K562 (cell line): ENCODE measurements at regions not wholly inside any gene's neighbourhood (a gene's known extent, or its start where the extent isn't known, plus 50 kb on each side); places are given as distances from the start of the nearest gene placed in this dataset.
A peak's percentile ranks its signal among the peaks of the same experiment; 100 is the strongest.

Source experiments
- CHD2 ChIP-seq: IDR thresholded peaks from 2 replicates; pipeline ENCODE4 v1.6.1; 2011; ENCODE audit warnings: low read depth, low read length
- FOXA1 ChIP-seq: fragments of 450-650 bp; IDR thresholded peaks from 2 replicates; pipeline ENCODE4 v1.6.1; 2016; ENCODE audit warnings: mild to moderate bottlenecking, borderline replicate concordance
- GABPB1 ChIP-seq: sonication (generic); formaldehyde crosslinking; IDR thresholded peaks from 2 replicates; pipeline ENCODE4 v1.8.0; 2022; ENCODE audit warnings: mild to moderate bottlenecking, missing genetic modification reagents
- HDAC2 ChIP-seq: fragments of 450-650 bp; IDR thresholded peaks from 2 replicates; pipeline ENCODE4 v1.6.1; 2016; ENCODE audit warnings: mild to moderate bottlenecking
- JUND ChIP-seq, 2 experiments: IDR thresholded peaks; 2 replicates in 1 of 2; 3 replicates in 1 of 2; pipeline ENCODE4 v1.6.1; 2011; ENCODE audit warnings: borderline replicate concordance in 2 of 2, low read depth in 2 of 2, low read length in 2 of 2, improper control_type of control experiment in 1 of 2, missing biosample characterization in 1 of 2, missing genetic modification characterization in 1 of 2, missing genetic modification reagents in 1 of 2
- NCOA6 ChIP-seq: fragments of 450-650 bp; IDR thresholded peaks from 2 replicates; pipeline ENCODE4 v1.6.1; 2017; ENCODE audit warnings: mild to moderate bottlenecking
- NCOR1 ChIP-seq: fragments of 450-650 bp; IDR thresholded peaks from 2 replicates; pipeline ENCODE4 v1.6.1; 2016; ENCODE audit warnings: mild to moderate bottlenecking, moderate library complexity
- NFIC ChIP-seq: fragments of 450-650 bp; IDR thresholded peaks from 2 replicates; pipeline ENCODE4 v1.6.1; 2017; ENCODE audit warnings: mild to moderate bottlenecking, inconsistent platforms
- POLR2H ChIP-seq: IDR thresholded peaks from 2 replicates; pipeline ENCODE4 v1.6.1; 2016; ENCODE audit warnings: missing genetic modification characterization, low read depth, mild to moderate bottlenecking, control low read depth, missing compliant biosample characterization, moderate library complexity
- RBFOX2 ChIP-seq: fragments of 200-400 bp; formaldehyde crosslinking; IDR thresholded peaks from 2 replicates; pipeline ENCODE4 v1.6.1; 2017; ENCODE audit warnings: low read depth, mild to moderate bottlenecking, low read length, moderate library complexity
- RFX1 ChIP-seq: fragments of 450-650 bp; IDR thresholded peaks from 2 replicates; pipeline ENCODE4 v1.6.1; 2016; ENCODE audit warnings: mild to moderate bottlenecking, moderate library complexity
- SP1 ChIP-seq: sonication (generic); formaldehyde crosslinking; IDR thresholded peaks from 2 replicates; pipeline ENCODE4 v1.8.1; 2022; ENCODE audit warnings: mild to moderate bottlenecking, missing genetic modification reagents
- TRIM24 ChIP-seq, 2 experiments: fragments of 450-650 bp; IDR thresholded peaks; 2 replicates each; pipeline ENCODE4 v1.6.1; 2016
- ZSCAN32 ChIP-seq: fragments of 450-650 bp; formaldehyde crosslinking; IDR thresholded peaks from 2 replicates; pipeline ENCODE4 v1.4.0; 2020; ENCODE audit warnings: mild to moderate bottlenecking, moderate library complexity
- TF ChIP-seq, protein P1 (sequence below): fragments of 450-650 bp; IDR thresholded peaks from 2 replicates; pipeline ENCODE4 v1.6.1; 2016; ENCODE audit warnings: mild to moderate bottlenecking
- TF ChIP-seq, protein P2 (sequence below): fragments of 450-650 bp; formaldehyde crosslinking; IDR thresholded peaks from 2 replicates; pipeline ENCODE4 v1.4.0; 2022; ENCODE audit warnings: mild to moderate bottlenecking, moderate library complexity
- TF ChIP-seq, protein P3 (sequence below): fragments of 250-450 bp; sonication (Bioruptor Pico); IDR thresholded peaks from 2 replicates; pipeline ENCODE4 v1.8.0; 2022; ENCODE audit warnings: inconsistent platforms
- TF ChIP-seq, protein P4 (sequence below), 2 experiments: fragments of 450-650 bp; conservative IDR thresholded peaks; 2 replicates each; pipeline ENCODE4 v1.6.1; 2017; ENCODE audit warnings: mild to moderate bottlenecking in 2 of 2, moderate library complexity in 2 of 2
- TF ChIP-seq, protein P5 (sequence below): fragments of 200-400 bp; formaldehyde crosslinking; IDR thresholded peaks from 2 replicates; pipeline ENCODE4 v1.6.1; 2017; ENCODE audit warnings: mild to moderate bottlenecking, low read depth, low read length, moderate library complexity

DNA sequence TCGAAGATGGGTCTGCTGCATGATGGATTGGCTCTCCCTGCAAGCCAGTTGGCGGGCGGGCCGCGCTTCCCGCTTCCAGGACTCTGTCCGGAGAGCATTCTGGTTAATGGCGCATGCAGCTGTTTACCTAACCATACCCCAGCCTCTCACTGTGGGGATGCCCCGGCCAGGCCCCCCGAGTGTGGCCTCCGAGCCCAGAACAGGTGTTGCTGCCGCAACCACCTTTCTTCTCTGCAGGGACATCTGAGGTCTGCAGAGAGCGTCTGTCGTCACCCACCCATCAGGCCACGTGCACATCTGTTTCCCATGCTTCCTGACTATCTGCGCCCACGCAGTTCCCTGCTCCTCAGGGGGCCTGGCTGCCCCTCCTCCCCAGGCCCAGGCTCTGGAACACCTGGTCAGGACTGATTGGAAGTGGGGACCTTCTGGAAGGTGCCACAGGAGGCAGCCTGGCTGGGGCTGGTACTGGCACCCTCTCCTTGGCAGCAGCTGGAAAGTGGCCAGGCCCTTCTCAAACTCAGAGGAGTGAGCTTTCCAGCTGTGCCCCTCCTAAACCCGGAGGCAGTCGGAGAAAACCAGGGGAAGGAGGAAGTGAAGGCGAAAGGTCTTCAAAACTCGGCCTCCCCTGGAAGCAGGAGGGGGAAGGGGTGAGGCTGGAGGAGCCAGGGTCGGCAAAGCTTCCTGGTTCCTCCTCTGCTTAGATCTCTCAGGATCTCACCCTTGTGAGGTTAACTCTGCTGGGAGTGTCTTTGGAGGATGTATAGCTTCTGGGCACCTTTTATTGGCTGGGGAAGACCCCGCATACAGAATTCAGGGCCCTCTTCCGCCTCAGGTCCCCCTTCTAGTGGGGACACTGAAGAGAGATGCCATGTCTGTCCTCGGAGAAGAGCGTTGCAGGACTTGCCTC, 64.5 kb upstream of the CIBAR2 start (continued):
- TF ChIP-seq, protein P1, sequence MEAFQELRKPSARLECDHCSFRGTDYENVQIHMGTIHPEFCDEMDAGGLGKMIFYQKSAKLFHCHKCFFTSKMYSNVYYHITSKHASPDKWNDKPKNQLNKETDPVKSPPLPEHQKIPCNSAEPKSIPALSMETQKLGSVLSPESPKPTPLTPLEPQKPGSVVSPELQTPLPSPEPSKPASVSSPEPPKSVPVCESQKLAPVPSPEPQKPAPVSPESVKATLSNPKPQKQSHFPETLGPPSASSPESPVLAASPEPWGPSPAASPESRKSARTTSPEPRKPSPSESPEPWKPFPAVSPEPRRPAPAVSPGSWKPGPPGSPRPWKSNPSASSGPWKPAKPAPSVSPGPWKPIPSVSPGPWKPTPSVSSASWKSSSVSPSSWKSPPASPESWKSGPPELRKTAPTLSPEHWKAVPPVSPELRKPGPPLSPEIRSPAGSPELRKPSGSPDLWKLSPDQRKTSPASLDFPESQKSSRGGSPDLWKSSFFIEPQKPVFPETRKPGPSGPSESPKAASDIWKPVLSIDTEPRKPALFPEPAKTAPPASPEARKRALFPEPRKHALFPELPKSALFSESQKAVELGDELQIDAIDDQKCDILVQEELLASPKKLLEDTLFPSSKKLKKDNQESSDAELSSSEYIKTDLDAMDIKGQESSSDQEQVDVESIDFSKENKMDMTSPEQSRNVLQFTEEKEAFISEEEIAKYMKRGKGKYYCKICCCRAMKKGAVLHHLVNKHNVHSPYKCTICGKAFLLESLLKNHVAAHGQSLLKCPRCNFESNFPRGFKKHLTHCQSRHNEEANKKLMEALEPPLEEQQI, result no peak
- TF ChIP-seq CHD2 (no peak), ZSCAN32 (CRISPR knock-in tag) (no peak), RBFOX2 (peak; percentile 34; the same call in 1 of the 2 replicates), HDAC2 (no peak), JUND (IDR thresholded peaks at IDR 0.05; ENCODE audit: borderline replicate concordance, low read depth, low read length) (no peak), JUND (tag; IDR thresholded peaks at IDR 0.05; ENCODE audit: borderline replicate concordance, low read depth, low read length) (no peak), POLR2H (tag) (no peak), TRIM24 (IDR thresholded peaks at IDR 0.05) (peak in 1 of 2 experiments; percentile 15; a peak in 1 of 4 replicates), NCOA6 (no peak), RFX1 (no peak), NCOR1 (no peak), SP1 (CRISPR knock-in tag) (no peak), GABPB1 (CRISPR knock-in tag) (no peak), NFIC (peak; percentile 52; the same call in 1 of the 2 replicates), FOXA1 (no peak)
- TF ChIP-seq, protein P2, sequence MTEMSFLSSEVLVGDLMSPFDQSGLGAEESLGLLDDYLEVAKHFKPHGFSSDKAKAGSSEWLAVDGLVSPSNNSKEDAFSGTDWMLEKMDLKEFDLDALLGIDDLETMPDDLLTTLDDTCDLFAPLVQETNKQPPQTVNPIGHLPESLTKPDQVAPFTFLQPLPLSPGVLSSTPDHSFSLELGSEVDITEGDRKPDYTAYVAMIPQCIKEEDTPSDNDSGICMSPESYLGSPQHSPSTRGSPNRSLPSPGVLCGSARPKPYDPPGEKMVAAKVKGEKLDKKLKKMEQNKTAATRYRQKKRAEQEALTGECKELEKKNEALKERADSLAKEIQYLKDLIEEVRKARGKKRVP (CRISPR knock-in tag), result no peak
- TF ChIP-seq, protein P3, sequence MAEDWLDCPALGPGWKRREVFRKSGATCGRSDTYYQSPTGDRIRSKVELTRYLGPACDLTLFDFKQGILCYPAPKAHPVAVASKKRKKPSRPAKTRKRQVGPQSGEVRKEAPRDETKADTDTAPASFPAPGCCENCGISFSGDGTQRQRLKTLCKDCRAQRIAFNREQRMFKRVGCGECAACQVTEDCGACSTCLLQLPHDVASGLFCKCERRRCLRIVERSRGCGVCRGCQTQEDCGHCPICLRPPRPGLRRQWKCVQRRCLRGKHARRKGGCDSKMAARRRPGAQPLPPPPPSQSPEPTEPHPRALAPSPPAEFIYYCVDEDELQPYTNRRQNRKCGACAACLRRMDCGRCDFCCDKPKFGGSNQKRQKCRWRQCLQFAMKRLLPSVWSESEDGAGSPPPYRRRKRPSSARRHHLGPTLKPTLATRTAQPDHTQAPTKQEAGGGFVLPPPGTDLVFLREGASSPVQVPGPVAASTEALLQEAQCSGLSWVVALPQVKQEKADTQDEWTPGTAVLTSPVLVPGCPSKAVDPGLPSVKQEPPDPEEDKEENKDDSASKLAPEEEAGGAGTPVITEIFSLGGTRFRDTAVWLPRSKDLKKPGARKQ (CRISPR knock-in tag), result no peak
- TF ChIP-seq, protein P4, sequence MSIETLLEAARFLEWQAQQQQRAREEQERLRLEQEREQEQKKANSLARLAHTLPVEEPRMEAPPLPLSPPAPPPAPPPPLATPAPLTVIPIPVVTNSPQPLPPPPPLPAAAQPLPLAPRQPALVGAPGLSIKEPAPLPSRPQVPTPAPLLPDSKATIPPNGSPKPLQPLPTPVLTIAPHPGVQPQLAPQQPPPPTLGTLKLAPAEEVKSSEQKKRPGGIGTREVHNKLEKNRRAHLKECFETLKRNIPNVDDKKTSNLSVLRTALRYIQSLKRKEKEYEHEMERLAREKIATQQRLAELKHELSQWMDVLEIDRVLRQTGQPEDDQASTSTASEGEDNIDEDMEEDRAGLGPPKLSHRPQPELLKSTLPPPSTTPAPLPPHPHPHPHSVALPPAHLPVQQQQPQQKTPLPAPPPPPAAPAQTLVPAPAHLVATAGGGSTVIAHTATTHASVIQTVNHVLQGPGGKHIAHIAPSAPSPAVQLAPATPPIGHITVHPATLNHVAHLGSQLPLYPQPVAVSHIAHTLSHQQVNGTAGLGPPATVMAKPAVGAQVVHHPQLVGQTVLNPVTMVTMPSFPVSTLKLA (conservative IDR thresholded peaks at IDR 0.05), result peak in 1 of 2 experiments; percentile 46; a peak in 1 of 4 replicates
- TF ChIP-seq, protein P5, sequence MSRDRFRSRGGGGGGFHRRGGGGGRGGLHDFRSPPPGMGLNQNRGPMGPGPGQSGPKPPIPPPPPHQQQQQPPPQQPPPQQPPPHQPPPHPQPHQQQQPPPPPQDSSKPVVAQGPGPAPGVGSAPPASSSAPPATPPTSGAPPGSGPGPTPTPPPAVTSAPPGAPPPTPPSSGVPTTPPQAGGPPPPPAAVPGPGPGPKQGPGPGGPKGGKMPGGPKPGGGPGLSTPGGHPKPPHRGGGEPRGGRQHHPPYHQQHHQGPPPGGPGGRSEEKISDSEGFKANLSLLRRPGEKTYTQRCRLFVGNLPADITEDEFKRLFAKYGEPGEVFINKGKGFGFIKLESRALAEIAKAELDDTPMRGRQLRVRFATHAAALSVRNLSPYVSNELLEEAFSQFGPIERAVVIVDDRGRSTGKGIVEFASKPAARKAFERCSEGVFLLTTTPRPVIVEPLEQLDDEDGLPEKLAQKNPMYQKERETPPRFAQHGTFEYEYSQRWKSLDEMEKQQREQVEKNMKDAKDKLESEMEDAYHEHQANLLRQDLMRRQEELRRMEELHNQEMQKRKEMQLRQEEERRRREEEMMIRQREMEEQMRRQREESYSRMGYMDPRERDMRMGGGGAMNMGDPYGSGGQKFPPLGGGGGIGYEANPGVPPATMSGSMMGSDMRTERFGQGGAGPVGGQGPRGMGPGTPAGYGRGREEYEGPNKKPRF, result no peak
